Stimulated activated CD8-positive, alpha-beta memory T cell treated with anti-CD3 and anti-CD28 coated beads, Interleukin-7, amount 100 ng/mL, for 24 hours (primary cell): ENCODE measurements at regions not wholly inside any gene's neighbourhood (a gene's known extent, or its start where the extent isn't known, plus 50 kb on each side); places are given as distances from the start of the nearest gene placed in this dataset.

ENCODE experiments used
- DNase-seq: peaks from one replicate; pipeline ENCODE4 v3.0.0-alpha.2; 2020; ENCODE audit warnings: low read depth

DNA sequence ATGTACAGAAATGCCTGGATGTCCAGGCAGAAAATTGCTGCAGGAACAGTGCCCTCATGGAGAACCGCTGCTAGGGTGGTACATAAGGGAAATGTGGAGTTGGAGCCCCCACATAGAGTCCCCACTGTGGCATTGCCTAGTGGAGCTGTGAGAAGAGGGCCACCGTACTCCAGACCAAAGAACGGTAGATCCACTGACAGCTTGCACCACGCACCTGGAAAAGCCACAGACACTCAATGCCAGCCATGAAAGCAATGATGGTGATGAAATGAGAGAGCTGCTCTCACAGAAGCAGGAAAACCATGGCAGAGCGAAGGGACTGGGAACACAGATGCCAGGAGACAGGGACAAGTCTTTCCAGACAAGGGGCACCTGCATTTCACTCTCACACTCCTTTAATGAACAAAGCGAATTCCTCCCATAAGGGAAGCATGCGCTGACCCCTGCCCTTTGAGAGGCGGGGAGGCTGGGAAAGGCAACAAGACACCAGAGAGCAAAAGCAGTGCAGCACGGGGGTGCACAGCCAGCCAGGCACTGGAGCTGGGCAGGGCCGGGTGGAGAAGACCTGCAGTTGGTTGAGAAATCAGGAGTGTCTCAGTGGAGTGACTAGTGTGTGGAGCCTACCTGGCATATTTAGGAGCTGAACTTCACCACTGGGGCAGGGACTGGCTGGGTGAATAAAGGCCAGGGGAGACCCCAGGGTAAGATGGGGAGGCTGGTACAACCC lies 1025.2 kb downstream of the TBC1D22A start:
- DNase-seq, result no peak

- DNase-seq, result no peak
These were observed 1024.3 kb downstream of the TBC1D22A start for GRCh38 chr22:47786650-47787290.

DNA sequence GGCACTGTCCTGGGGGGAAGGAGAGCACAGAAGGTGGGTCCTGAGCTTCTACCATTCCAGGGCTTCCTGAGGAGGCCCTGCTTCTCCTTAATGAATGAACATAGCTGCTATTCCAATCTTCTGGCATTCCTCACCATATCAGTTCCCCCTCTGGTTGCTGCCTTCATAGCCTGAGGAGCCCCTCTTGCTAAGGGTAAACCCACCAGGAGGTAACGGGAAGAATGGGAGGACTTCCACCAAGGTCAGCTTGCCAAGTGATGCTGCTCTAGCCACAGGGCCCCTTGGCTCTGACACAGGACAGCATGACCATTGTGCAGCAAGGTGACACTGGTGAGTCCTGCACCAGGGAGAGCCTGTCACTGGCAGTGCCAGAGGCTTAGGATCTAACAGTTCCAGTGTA lies 1022.5 kb downstream of the TBC1D22A start:
- DNase-seq, result no peak

- no peak for DNase-seq
These were observed 1022.0 kb downstream of the TBC1D22A start for GRCh38 chr22:47784367-47784983.

DNA sequence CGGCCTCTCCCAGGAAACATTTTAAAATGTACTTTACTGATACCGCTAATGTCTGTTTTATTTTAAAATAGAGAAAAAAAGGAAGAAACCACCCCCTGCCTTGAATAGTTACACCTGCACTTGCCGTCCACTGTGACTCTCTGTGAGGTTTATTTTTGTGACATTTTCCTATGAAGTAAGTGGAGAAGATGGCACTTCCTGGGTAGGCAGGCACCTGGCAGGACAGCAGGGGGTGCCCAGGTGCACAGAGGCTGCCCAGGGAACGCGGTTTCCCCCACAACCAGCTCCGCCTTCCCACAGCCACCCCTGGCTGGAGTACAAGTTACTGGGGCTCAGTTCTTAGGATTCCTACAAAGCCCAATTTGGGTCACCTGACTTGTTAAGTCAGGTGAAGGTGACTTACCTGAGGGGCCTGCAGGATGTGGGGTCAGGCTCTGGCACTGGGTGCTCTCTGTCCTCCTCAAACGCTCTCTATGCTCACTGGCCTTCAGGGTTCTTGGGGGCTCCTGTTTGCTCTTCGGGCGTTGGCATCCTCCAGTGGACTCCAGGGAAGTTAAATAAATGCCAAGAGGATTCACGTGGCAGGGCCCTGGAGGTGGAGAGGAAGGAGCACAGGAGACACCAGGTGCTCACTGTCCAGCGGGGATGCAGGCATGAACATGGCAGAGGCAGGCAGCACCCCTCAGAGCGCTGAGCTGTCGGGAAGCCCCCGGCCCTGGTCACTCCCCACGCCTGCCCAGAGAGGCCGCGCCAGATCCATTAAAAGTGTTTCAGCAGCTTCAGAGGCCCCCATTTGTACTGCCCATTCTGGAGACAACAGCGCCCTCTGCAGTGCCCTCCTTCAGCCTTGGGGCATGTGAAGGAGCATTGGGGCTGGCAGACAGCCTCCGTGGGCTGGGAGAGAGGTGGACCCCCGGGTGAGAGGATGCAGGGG lies 1021.2 kb downstream of the TBC1D22A start:
- no peak for DNase-seq

GRCh38 chr22:47782328-47783075 lies 1020.1 kb downstream of the TBC1D22A start:
- no peak for DNase-seq

GRCh38 chr22:47781427-47782111 lies 1019.1 kb downstream of the TBC1D22A start:
- no peak for DNase-seq

GRCh38 chr22:47781024-47781423 lies 1018.6 kb downstream of the TBC1D22A start:
- no peak for DNase-seq

DNA sequence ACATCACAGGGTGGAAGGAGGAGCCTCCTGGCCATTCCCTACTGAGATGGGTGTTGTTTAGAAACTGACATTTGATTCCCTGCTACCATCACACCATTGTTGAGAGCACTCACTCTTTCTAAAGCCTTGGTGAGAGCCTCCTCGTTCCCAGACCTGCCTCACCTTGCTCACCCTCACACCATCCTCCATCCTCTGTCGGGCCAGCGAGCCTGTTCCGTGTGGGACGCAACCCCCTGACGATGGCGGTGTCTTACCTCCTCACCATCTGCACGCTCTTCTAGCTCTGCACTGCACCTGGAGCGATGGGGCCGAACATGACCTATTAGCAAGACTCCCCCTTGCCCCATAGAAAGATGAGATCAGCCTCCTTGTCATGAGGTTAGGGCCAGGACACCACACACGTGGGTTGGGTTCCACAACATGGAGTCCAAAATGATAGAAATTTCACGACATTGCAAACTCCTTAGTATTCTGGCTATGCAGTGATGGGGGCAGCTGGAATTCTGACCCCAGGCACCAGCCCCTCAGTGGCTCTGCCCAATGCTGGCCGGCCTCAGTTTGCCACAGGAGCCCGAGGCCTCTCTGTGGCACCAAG lies 1017.9 kb downstream of the TBC1D22A start:
- DNase-seq, result no peak

GRCh38 chr22:47779474-47779873 lies 1017.0 kb downstream of the TBC1D22A start:
- DNase-seq, result no peak

DNA sequence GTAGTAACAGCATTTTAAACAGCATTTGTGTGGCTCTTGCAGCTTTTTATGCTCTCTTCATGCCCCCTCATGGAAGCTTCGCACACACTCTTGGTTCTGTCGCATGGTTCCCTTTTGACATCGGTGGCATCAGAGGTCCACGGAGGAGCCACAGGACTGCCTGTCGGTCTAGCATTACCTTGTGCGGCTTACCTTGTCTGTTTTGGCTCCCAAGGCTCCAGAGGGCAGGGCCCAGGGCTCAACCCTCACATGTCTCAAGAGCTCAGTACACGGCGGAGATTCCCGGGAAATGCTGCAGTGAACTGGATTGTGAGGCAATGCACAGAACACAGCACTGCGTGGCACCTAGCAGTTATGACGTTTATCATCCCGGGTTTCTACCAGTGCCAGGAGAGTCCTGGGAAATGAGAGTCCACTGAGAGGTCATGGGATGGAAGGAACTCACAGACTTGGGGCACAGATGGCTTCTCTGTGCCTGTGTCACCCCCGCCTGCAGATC lies 1015.8 kb downstream of the TBC1D22A start:
- DNase-seq, result no peak

DNA sequence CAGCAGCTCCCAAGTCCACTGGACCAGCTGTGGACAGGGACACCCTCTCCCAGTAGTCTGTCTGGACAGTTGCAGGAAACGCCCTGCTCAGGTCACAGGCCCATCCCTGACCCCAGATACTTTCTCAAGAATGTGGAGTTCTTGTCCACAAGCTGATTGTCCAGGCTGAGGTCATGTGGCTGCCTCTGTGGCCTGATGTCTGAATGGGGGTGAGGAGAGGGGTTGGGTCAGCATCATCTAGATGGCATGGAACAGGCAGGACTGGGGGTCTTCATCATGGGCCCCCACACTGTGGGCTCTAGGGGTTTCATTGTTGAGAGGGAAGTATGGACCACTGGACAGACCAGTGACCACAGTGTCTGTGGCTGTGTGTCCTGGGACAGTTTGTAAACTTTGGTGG lies 1015.0 kb downstream of the TBC1D22A start:
- no peak for DNase-seq

DNA sequence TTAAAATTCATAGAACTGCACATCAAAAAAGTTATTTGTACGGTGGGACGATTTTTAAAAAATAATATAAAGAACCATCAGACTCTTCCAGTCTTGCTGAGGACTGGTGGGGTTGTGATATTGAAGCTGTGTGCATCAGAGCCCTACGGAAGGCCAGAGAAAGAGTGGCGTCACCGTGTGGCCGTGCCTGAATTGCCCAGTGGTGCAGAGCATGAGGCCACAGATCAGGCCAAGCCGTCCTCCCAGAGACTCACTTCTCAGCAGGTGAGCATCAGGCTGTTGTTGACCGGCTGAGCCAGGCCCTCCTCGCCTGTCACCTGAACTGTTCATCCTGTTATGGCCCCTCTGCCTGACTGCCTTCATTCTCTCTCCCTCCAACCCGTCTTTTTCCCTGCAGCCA lies 1013.9 kb downstream of the TBC1D22A start:
- DNase-seq, result no peak

DNA sequence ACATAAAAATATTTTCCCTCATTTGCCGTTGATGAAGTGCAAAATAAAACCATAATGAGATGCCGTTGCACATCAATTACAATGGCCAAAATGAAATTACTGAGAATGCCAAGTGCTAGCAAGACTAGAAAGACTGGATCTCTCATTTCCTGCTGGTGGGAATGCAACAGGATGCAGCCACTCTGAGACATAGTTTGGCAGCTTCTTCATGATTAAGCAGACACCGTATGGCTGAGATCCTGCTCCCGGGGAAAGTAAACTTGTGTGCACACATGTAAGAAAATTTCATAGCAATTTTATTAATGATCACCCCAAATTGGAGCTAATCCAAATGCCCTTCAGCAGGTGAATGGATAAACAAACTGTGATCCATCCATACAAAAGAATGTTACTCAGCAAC lies 1013.2 kb downstream of the TBC1D22A start:
- no peak for DNase-seq

DNA sequence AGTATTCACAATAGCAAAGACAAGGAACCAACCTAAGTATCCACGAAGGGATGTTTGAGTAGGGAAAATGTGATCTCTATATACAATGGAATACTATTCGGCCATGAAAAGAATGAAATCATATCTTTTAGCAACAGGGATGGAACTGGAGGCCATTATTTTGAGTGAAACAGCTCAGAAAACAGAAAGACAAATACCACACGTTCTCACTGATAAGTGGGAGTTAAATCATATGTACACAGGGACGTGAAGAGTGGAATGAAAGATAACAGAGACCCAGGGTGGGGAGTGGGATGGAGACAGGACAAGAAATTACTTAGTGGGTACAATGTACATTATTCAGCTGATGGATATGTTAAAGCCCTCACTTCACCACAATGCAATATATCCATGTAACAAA lies 1012.7 kb downstream of the TBC1D22A start:
- no peak for DNase-seq

GRCh38 chr22:47773635-47774034 lies 1011.2 kb downstream of the TBC1D22A start:
- DNase-seq, result no peak

GRCh38 chr22:47772864-47773263 lies 1010.4 kb downstream of the TBC1D22A start:
- no peak for DNase-seq

- no peak for DNase-seq
These were observed 1007.2 kb downstream of the TBC1D22A start for GRCh38 chr22:47769652-47770051.

DNA sequence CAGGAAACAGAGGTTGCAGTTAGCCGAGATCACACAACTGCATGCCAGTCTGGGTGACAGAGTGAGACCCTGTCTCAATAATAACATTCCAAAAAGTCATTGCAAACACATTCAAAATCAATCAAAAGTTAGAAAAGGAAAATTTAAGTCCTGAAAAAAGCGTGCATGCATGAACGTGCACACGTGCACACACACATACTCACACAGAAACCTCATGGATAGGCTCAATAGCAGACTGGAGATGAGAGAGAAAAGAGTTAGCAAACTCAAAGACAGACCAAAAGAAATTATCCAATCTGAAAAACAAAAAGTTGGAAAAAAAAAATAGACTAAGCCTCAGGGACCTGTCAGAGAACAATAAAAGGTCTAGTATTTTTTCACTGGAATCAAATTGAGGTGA lies 1005.6 kb downstream of the TBC1D22A start:
- no peak for DNase-seq

GRCh38 chr22:47767403-47767802 lies 1005.0 kb downstream of the TBC1D22A start:
- no peak for DNase-seq
